AML-193 (cell line): ENCODE measurements at regions not wholly inside any gene's neighbourhood (a gene's known extent, or its start where the extent isn't known, plus 50 kb on each side); places are given as distances from the start of the nearest gene placed in this dataset.
"Not testable (repeated sequence)": the region's sequence is repeated elsewhere in the genome, so short reads cannot be mapped to it uniquely, and the experiment has no call there.

Source experiments
- DNase-seq, 2 experiments: peaks; one replicate each; lab custom pipeline; 2025; lab: John Stamatoyannopoulos, UW

DNA sequence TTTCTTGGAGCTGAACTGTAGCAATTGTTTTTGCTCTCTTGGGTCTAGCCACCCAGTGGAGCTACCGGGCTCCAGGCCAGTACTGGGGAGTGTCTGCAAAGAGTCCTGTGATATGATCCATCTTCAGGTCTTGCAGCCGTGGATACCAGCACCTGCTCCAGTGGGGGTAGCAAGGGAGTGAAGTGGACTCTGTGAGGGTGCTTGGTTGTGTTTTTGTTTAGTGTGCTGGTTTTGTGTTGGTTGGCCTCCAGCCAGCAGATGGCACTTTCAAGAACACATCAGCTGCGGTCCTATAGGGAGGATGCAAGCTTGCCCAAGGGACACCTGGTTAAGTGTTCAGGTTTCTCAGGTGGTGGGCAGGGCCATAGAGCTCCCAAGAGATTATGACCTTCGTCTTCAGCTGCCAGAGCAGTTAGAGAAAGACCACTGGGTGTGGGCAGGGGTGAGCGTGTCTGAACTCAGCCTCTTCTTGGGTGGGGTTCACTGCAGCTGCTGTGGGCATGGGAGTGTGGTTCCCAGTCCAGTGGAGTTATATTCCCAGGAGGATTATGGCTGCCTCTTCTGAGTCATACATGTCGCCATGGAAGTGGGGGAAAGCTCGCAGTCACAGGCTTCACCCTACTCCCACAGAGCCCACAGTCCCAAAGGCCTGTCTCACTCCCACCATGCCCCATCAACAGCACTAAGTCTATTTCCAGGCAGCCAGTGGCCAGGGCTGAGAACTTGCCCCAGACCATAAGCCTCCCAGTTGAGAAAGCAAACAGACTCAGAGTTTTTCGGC, 811.6 kb downstream of the GLUD2 start:
- no peak for DNase-seq

DNA sequence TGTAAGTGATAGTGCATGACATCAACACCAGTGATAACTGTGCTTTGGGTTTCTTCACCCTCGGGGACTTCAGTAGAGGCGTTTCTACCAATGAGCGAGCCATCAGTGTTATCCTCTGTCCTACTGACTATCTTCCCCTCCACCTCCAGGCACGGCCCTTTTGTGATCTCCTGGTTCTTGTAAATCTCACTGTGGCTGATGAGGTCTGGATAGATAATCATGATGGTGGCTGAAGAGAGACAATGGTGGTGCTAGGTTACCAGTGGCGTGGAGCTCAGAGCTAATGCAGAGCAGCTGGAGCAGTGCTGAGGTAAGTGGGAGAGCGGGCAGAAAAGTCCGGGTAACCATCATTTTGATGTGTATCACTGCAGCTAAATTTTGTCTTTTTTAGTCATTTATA, 816.6 kb downstream of the GLUD2 start:
- DNase-seq, result no peak

GRCh38 chrX:121864561-121864960, 817.2 kb downstream of the GLUD2 start:
- DNase-seq, result no peak

GRCh38 chrX:121869876-121870477, 822.6 kb downstream of the GLUD2 start:
- no peak for DNase-seq

DNA sequence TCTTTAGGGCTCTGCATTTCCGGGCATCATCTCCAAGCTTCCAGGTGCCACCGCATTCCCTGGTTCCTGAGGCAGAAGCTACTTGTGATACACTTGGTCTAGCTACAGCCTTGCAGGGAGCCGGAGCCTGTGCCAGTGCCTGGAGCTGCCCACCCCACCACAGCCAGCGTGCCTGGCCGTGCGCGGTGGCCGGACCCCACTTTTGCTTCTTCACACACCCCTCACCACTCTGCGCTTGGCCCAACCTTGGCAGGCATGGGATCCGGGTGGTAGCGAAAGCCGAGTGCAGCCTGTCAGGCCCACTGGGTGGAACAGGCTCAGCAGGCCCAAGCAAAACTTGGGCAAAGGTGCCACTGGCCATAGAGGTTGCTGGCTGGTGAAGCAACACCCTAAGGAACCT, 823.7 kb downstream of the GLUD2 start:
- DNase-seq, result no peak

- no peak for DNase-seq
Observed at GRCh38 chrX:121876305-121876704, 828.9 kb downstream of the GLUD2 start.

DNA sequence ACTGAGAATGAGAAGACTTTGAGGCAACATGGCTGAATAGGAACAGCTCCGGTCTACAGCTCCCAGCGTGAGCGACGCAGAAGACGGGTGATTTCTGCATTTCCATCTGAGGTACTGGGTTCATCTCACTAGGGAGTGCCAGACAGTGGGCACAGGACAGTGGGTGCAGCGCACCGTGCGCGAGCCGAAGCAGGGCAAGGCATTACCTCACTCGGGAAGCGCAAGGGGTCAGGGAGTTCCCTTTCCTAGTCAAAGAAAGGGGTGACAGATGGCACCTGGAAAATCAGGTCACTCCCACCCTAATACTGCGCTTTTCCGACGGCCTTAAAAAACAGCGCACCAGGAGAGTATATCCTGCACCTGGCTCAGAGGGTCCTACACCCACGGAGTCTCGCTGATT, 829.9 kb downstream of the GLUD2 start:
- DNase-seq, result not testable (repeated sequence)

GRCh38 chrX:121886557-121886956, 839.1 kb downstream of the GLUD2 start:
- no peak for DNase-seq

GRCh38 chrX:121894756-121895155, 847.3 kb downstream of the GLUD2 start:
- DNase-seq, result no peak

- no peak for DNase-seq
Observed at GRCh38 chrX:121902463-121902862, 855.1 kb downstream of the GLUD2 start.

DNA sequence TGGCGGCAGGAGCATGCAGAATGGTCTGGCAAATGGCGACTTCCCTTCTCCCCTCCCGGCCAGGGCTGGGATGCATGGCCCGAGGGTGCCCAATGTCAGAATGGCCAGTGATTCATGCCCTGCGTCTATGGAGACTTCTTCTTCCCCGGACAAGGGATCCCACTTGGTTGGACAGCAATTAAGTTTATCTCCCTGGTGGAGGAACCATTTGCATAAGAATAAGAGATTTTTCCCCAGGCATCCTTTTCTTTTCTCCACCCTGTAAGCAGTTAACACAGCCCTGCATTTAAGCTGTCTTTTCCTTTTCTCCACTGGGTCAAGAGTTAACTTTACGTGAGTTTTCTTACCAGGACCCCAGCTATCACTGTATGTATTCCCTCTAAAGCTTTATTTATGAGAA, 856.6 kb downstream of the GLUD2 start:
- no peak for DNase-seq

DNA sequence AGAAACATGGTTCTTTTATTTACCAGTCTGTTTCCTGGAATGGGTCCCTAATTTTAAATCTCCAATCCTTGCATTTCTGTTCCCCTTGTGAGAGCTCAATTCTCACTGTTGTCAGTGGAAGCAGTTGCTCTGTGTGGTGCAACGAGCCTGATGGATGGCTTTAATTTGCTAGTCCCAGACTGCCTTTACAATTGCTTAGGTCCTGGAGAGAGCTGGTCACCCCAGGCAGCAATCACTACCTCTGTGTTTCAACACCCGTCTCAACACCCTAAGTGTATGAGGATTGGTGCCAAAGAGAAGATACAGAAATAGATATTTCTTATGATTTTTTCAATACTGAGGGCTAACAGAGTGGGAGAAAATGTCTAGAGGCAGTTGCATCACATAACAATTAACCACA, 873.8 kb downstream of the GLUD2 start:
- no peak for DNase-seq

- DNase-seq, result no peak
Observed at GRCh38 chrX:121931567-121931966, 884.2 kb downstream of the GLUD2 start.

DNA sequence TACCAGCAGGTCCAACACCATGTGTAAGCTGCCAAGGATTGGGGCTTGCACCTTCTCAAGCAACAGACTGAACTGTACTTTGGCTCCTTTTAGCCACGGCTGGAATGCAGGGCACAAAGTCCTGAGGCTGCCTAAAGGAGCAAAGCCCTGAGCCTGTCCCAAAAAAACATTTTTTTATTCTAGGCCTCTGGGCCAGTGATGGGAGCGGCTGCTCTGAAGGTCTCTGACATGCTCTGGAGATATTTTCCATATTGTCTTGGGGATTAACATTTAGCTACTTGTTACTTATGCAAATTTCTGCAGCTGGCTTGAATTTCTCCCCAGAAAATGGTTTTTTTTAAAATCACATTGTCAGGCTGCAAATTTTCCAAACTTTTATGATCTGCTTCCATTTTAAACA, 885.3 kb downstream of the GLUD2 start:
- DNase-seq, result no peak

- DNase-seq, result no peak
Observed at GRCh38 chrX:121949041-121949760, 901.8 kb downstream of the GLUD2 start.

DNA sequence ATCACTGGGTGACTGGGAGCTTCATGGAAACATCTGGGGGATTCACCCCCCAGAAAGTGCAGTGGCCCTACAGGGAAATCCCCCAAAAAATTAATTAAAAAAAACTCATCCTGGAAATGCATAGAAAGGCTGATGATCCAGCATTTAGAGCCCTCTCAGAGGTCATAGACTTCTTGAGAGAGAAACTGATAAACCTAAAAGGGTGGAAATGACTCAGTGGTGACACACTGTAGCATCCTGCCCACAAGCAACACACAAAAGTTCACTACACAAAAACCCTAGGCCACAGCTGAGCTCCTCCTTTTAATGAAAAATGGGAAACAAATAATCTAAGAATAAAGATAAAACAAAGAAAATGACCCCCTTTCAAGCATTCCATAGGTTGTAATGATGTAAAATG, 911.5 kb downstream of the GLUD2 start:
- DNase-seq, result no peak

GRCh38 chrX:121975671-121976070, 928.3 kb downstream of the GLUD2 start:
- DNase-seq, result no peak

- no peak for DNase-seq
Observed at GRCh38 chrX:121987163-121987562, 939.8 kb downstream of the GLUD2 start.

DNA sequence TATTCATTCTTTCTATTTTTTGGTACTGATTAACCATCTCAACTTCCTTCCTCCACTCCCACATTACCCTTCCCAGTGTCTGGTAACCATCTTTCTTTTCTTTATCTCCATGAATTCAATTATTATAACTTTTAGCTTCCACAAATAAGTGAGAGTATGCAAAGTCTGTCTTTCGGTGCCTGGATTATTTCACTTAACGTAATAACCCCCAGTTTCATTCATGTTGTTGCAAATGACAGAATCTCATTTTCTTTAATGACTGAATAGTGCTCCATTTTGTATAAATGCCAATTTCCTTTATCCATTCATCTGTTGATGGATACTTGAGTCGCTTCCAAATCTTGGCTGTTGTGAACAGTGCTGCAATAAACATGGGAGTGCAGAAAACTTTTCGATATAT, 940.4 kb downstream of the GLUD2 start:
- no peak for DNase-seq

DNA sequence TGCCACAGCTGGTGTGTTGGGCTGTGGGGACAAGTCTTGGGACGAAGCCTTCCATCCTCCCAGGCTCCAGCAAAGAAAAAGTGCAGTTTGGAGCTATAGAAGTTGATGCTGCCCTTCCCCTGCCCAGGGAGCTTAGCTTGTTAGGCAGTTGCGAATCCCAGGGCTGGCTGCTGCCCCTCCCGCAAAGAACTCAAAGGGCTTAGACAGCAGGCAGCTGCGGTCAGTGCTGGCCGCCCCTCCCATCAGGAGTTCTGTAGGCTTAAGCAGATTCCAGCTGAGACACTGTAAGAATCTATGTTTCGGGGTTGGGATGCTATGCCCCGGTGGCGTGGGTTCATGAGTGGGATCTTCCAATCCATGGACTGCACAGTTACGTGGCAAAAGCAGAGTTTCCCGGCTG, 956.7 kb downstream of the GLUD2 start:
- no peak for DNase-seq

DNA sequence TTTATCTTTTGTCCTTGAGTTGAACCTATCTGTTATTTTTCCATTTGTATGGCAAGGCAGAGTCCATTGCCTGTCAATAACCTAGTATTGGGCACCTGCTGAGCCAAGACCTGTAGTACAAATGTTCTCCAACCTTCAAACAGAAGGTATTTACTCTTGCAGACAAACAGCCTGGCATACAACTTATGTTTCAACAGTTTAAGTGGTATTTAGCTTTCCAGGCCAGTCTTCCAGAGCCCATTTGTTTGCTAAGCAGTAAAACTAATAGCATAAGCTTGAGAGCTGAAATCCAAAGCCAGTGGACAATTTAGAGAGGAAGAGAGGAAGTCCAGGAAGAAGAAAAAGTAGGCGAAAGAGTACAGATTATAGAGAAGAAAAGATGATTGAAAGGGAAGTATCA, 979.3 kb downstream of the GLUD2 start:
- no peak for DNase-seq

DNA sequence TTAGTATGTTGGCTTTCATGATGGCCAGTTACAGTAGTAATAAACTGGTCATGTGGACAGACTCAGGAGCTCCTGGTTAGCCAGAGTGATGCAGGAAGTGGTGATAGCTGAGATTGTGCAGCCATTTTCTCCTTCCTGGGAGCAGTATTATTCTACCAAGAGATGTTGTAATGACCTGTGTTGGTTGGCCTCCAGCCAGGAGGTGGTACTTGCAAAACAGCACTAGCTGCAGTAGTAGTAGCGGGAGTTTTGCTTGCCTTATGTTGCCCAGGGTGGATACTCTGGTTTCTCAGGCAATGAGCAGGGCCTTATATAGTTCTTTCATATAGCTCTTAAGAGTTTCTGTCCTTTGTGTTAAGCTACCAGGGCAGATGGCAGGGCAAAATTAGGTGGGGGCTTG, 998.8 kb downstream of the GLUD2 start:
- DNase-seq, result no peak

DNA sequence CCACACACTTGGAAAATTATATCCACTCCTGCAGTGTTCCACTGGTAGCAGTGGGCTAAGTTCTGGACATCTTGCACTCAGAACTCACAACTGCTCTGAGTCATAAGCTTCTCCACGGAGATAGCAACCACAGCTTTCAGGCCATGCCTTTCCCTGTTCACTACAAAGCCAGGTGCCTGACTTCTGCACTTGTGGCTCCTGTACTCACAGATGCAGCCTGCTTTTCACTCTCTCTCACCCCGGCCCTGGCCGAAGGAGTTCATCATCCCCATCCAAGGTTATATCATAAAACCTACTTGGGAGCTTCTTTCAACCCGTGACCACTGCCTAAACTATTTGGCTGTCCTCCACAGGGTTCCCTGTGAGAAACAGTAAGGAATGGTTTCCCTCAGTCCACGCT, 999.4 kb downstream of the GLUD2 start:
- no peak for DNase-seq
